Epithelial cell of proximal tubule (primary cell): ENCODE measurements at regions not wholly inside any gene's neighbourhood (a gene's known extent, or its start where the extent isn't known, plus 50 kb on each side); places are given as distances from the start of the nearest gene placed in this dataset.

Source experiments
- DNase-seq: peaks from one replicate; pipeline ENCODE4 v3.0.0-alpha.2; 2011; ENCODE audit warnings: low read depth
- H3K4me3 ChIP-seq: 2 replicates; pipeline ENCODE4 v1.5.1; 2011; ENCODE audit warnings: low read depth, mild to moderate bottlenecking, low read length
- CTCF ChIP-seq: conservative IDR thresholded peaks from 2 replicates; pipeline ENCODE4 v1.5.1; 2012; ENCODE audit warnings: low read depth, mild to moderate bottlenecking, low read length

- no peak for DNase-seq
- no peak for TF ChIP-seq CTCF
- H3K4me3 ChIP-seq, result no peak overlapping the region
Measured at GRCh38 chr22:49274754-49275380, 552.8 kb downstream of the BRD1 start.

GRCh38 chr22:49272546-49273125 lies 555.0 kb downstream of the BRD1 start:
- DNase-seq, result no peak
- H3K4me3 ChIP-seq, result no peak overlapping the region
- TF ChIP-seq CTCF, result no peak

GRCh38 chr22:49271831-49272230 lies 555.8 kb downstream of the BRD1 start:
- H3K4me3 ChIP-seq, result no peak overlapping the region
- TF ChIP-seq CTCF, result no peak
- DNase-seq, result no peak

- DNase-seq, result no peak
- no peak for TF ChIP-seq CTCF
- no peak overlapping the region for H3K4me3 ChIP-seq
Measured at GRCh38 chr22:49271369-49271727, 556.3 kb downstream of the BRD1 start.

GRCh38 chr22:49270595-49271368 lies 556.9 kb downstream of the BRD1 start:
- H3K4me3 ChIP-seq, result no peak overlapping the region
- no peak for TF ChIP-seq CTCF
- DNase-seq, result no peak

GRCh38 chr22:49269928-49270327 lies 557.7 kb downstream of the BRD1 start:
- no peak overlapping the region for H3K4me3 ChIP-seq
- DNase-seq, result no peak
- TF ChIP-seq CTCF, result no peak

- no peak for DNase-seq
- H3K4me3 ChIP-seq, result no peak overlapping the region
- TF ChIP-seq CTCF, result no peak
Measured at GRCh38 chr22:49269371-49269770, 558.3 kb downstream of the BRD1 start.
